HG03045 (cell line): ENCODE measurements at regions not wholly inside any gene's neighbourhood (a gene's known extent, or its start where the extent isn't known, plus 50 kb on each side); places are given as distances from the start of the nearest gene placed in this dataset.
"Not testable (repeated sequence)": the region's sequence is repeated elsewhere in the genome, so short reads cannot be mapped to it uniquely, and the experiment has no call there.

Experiments used
- ATAC-seq: cut with Tn5 transposase; IDR thresholded peaks from one replicate; pipeline ENCODE4 v1.9.1; 2021; ENCODE audit warnings: mild to moderate bottlenecking, moderate library complexity; ENCODE audit not compliant: unreplicated experiment

DNA sequence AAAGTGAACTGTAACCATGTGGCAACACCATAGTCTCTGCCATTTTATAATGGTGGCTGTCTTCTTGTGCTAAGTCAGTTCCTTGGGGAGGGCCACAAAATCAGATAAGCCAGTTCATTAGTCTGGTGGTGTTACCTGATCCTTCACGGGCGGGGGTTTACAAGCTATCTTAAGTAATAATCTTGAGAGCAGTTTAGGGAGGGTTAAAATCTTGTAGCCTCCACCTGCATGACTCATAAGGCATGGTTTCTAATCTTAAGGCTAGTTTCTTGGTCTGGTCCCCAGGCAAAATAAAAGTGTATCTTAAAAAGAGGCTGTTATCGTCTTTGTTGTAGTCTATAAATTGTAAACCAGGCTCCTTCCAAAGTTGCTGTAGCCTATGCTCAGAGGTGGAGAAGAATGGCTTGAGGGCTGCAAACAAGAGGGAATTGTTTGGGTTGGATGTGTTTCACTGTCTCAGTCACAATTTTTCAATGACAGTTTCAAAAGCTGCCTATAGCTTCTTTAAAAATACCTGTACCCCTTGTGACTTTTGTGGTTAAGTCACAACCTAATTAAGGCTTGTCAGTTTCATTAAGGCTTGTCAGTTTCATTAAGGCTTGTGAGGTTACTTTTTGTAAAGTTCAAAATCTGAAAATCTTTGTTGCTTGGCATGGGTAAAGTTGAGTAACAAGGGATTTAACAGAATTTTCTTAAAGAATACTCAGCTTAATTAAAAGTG is 135.7 kb downstream of the RPS4Y2 start:
- ATAC-seq: peak; percentile 71

DNA sequence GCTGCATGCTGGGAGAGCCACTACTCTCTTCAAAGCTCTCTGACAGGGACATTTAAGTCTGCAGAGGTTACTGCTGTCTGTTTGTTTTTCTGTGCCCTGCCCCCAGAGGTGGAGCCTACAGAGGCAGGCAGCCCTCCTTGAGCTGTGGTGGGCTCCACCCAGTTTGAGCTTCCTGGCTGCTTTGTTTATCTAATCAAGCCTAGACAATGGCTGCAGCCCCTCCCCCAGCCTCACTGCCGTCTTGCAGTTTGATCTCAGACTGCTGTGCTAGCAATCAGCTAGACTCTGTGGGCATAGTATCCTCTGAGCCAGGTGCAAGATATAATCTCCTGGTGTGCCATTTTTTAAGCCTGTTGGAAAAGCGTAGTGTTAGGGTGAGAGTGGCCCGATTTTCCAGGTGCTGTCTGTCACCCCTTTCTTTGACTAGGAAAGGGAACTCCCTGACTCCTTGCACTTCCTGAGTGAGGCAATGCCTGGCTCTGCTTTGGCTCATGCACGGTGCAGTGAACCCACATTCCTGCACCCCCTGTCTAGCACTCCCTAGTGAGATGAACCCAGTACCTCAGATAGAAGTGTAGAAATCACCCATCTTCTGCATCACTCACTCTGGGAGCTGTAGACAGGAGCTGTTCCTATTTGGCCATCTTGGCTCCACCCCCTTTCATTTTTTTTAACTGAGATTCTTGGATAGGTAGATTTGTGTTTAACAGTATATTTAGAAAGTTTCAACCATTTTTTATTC is 169.6 kb downstream of the RPS4Y2 start:
- not testable (repeated sequence) for ATAC-seq

DNA sequence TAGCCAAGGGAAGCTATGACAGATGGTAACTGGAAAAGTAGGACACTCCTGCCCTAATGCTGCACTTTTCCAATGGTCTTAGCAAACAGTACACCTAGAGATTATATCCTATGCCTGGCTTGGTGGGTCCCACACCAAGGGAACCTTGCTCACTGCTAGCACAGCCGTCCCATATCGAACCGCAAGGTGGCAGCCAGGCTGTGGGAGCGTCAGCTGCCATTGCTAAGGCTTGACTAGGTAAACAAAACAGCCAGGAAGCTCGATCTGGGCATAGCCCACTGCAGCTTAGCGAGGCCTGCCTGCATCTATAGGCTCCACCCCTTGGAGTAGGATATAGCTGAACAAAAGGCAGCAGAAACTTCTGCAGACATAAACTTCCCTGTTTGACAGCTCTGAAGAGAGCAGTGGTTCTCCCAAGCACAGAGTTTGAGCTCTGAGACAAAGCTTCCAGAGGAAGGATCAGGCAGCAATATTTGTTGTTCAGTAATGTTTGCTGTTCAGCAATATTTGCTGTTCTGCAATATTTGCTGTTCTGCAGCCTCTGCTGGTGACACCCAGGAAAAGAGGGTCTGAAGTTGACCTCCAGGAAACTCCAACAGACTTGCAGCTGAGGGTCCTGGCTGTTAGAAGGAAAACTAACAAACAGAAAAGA is 173.9 kb downstream of the RPS4Y2 start:
- ATAC-seq: no peak

DNA sequence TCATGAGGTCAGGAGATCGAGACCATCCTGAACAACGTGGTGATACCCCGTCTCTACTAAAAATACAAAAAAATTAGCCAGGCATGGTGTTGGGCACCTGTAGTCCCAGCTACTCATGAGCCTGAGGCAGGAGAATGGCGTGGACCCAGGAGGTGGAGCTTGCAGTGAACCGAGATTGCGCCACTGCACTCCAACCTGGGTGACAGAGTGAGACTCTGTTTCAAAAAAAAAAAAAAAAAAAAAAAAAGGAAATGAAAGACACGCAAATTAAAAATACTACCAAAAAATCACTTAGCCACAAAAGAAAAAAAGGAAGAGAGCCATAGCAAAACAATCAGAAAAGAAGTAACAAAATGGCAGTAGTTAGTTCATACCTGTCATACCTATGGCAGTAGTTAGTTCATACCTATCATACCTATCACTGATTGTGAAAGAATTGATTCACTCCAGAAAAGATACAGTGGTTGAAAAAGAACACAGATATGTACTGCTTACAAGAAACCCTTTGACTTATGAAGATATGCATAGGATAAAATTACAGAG is 180.9 kb downstream of the RPS4Y2 start:
- not testable (repeated sequence) for ATAC-seq

DNA sequence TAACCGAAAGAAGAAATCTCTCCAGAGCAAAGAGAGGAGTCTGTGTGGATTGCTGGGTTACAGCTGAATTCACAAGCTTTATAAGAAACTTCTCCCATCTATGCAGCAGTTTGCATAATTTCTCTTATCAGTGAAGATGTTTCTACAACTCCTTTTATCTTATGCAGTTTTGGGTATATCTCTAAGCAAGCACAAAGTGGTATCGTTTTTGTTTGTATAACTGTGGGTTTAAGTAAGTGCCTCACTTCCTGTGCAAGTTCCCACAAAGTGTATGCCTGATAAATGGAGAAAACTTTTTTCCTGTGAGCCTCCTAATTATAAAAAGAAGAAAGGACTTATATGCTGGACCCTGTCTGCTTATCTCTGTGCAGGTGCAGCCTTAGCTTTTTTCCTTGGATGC is 205.6 kb downstream of the RPS4Y2 start:
- no peak for ATAC-seq

DNA sequence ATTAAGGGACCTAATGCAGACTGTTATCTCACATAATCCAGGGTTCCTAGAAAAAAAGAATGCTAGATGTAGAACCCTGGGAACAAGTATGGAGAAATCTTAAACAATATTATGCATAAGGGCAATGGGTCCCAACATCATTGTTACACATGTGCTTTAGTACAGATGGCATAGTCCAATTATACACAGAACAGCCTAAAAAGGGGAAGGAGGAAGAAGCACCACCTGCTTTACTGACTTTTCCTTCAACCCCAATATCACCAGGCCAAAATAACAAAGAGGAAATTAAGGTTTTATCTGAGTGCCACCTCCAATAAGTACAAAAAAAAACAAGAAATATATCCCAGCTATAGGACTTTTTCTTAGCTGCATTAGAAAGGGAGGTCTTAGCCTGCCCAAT is 211.9 kb downstream of the RPS4Y2 start:
- no peak for ATAC-seq

DNA sequence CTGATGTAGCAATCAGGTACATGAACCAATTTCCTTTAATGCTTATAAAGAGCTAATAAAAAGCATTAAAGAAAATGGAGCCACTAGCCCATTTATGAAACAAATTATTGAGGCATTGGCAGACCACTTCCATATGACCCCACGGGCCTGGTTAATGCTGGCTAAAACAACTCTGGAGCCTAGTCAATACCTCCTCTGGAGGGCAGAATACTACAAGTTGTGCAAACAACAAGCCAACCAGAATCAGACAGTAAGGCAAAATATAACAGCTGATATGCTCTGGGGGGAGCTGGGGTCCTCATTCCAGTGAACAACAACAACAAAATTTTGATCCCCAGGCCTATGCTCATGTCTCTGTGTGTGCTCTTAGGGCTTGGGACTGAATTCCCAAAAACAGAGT is 212.3 kb downstream of the RPS4Y2 start:
- no peak for ATAC-seq

DNA sequence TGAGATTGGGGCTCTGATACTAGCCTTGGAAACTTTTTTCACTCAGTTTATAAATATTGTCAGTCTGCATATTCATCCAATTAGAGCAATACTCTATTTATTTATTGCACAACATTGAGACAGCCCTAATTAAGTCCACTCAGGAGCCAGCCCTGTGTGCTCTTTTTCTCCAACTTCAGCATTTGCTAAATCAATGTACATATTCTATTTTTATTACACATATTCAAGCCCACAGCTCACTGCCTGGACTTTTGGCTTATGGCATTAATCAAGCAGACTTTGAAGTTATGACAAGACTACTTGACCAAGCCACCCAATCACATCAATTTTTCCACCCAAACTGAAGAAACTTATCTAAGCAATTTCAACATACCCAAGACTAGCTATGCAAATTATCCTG is 215.5 kb downstream of the RPS4Y2 start:
- no peak for ATAC-seq

DNA sequence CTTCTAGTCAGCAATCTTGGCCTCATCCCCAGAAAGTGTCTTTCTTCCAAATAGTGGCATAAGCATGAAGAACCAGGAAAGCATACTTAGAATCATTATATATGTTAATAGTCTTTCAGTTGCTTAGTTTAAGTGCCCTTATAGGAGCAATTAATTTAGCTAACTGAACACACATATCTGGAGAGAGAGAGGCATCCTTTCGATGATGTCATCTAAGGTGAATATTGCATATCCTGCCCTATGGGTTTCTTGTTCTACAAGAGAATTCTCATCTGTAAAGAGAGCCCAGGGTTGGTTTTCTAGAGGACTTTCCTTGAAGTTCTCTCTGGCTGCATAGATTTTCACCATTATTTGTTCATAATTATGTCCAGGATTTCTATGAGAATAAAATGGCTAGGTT is 230.1 kb downstream of the RPS4Y2 start:
- no peak for ATAC-seq

DNA sequence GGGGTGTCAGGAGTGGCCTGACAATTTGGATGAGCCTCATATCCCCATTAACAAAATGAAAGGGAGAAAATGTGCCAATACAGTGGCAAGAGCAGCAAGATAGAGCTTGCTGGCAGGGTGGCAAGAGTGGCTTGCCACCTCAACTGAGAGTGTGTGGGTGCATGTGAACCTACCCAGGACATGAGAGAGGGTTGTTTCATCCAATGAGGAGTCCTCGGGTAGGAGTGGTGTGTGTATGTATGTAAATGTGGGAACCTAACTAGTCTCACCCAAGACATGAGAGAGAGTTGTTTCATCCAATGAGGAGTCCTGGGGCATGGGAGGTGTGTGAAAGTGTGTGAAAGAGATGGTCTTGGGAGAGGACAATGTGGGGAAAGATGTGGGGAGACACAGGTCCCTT is 234.2 kb downstream of the RPS4Y2 start:
- no peak for ATAC-seq

DNA sequence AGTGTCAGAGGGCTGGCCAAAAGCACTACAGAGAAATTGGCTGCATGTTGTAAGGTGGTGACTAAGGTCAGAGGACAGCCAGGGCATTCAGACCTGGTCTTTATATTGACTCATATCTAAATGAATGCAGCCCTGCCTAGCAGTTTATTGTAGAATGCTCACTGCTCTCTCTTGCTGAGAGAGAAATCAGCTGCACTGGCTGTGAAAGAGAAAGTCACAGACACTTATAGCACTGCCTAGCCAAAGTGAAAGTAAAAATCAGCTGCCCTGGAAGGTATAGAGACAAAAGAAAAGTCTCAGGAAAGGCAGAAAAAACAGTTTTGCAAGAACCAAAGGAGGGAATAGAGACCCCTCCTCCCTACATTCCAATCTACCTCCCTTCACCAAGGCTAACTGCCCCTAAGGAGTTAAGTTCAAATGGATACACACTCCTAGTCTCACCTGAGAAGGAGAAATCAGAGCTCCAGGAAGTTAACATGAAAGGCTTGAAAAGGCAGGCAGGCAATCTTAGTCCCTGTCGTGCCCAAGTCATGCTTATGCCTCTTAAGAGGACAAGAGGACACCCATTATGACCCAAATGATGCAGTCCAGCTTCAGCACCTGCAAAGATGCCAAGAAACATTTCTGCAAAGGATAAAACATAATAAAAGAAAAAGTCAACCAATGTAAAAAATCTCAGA is 235.1 kb downstream of the RPS4Y2 start:
- peak; percentile 89 for ATAC-seq

DNA sequence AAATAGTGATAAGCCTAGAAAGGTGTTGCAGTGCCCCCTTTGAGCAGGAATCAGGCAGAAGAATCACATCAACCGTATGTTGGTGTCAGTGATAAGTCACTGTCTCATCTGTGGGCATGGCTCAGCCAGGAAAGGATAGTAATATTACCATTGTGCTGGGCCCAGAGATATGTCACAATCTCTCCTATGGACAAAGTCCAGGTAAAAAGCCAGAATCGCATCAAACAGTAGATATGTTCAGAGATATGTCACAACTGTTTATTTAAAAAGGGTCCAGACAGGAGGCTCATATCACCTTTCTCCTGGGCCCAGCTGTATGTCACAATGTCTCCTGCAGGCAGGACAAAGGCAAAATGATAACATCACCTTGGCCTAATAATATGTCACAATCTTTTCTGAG is 241.4 kb downstream of the RPS4Y2 start:
- no peak for ATAC-seq

DNA sequence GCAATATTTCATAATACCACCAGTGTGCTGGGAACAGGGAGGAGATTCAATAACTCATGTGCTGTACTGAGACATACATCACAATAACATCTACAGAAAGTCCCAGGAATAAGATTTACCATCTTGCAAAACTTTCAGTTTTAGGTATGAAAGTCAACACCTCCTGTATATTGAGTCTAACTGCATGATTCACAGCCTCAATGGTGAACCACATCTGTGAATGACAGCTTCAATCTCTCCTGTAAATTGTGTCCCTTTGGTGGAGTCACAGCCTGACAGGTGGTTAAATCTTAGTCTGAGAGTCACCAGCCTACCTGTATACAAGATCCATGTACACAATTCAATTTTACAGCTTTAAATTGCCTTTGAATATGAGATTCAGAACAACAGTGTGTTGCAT is 242.1 kb downstream of the RPS4Y2 start:
- no peak for ATAC-seq

DNA sequence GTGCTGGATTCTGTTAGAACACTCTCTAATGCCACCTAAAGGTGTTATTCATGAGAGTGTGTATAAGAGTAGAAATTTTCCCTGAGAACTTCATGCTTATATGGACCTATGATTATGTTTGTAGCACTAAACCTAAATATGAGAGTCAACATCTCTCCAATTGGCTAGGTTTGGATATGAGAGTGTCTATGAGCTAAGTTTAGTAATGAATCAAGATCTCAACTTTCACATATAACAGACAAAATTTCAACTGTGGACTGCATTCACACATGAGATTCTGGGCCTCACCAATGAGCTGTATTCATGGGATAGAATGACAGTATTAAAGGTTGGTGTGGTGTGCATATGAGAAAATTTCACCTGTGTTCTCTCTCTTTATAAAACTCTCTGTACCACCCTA is 242.6 kb downstream of the RPS4Y2 start:
- no peak for ATAC-seq

DNA sequence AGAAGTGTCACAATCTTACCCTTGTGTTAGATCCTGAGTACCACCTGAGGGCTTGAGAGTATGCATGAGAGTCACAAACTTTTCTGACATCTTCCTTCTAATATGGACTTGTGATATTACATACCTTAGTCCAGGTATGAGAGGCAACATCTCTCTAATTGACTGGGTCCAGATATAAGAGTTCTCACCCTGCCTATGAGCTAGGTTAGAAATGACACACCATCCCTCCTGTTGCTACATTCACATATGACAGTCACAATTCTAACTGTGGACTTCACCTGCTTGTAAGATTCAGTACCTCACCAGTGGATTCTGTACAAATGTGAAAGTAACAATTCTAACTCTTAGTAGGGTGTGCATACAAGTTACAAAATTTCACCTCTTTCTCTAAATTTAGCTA is 245.2 kb downstream of the RPS4Y2 start:
- no peak for ATAC-seq

DNA sequence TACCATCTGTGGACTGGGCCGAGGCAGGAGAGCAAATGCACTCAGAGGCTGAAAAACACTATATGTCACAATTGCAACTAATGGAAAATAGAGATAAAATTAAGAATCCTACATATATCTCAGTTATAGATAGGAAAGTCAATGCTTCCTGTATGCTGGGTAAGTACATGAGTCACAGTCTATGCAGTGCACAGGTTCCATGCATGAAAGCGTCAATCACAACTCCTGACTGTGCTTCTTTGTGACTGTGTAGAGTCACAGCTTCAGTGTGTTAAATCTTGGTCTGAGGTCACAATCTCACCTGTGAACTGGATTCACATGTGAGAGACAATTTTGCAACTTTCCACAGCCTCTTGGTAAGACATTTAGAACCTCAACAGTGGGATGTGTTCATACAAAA is 247.2 kb downstream of the RPS4Y2 start:
- ATAC-seq: no peak

DNA sequence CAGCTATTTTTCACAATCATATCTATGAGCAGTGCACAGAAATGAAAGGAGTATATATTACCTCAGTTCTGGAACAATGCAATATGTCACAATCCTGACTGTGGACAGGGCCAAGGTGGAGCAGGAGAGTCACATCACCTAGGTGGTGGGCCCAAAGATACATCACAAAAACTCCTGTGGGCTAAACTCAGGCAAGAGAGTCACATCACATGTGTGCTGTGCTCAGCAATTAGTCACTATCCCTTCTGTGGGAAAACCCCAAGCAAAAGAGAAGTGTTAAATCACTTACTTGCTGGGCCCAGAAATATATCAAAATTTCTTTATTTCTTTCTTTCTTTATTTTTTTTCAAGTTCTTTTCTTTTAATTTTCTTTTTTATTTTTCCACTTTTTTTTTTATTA is 249.6 kb downstream of the RPS4Y2 start:
- ATAC-seq: no peak

DNA sequence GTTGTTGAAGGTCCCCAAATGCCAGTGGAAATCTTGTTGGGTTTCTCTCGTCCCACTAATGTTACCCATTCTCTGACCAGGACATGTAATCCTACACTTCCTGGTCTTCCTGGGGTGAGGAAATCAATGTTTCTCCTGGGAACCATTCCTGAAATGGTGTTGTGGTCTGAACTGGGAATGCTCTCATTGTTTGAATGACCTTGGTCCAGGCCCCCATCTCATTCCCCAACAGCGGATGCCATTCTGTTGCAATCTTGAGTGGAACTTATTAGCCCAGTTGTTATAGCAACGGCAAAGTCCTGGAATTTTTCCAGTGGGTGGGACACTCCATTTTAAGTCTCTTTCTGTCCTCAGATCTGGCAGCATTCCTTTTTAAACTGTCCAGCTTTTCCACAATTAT is 265.9 kb downstream of the RPS4Y2 start:
- ATAC-seq: no peak

DNA sequence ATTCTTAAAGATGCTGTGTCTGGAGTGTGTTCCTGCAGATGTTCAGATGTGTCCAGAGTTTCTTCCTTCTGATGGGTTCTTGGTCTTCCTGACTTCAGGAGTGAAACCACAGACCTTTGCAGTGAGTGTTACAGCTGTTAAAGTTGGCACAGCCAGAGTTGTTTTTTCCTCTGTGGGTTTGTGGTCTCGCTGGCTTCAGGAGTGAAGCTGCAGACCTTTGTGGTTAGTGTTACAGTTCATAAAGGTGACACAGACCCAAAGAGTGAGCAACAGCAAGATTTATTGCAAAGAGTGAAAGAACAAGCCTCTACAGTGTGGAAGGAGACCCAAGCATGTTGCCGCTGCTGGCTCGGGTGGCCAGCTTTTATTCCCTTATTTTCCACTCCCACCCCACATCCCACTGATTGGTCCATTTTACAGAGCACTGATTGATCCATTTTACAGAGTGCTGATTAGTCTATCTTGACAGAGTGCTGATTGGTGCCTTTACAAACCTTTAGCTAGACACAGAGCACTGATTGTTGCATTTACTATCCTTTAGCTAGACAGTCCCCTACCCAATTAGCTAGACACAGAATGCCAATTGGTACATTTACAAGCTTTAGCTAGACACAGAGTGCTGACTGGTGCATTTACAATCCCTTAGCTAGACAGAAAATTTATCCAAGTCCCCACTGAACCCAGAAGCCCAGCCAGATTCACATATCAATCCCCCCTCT is 266.6 kb downstream of the RPS4Y2 start:
- no peak for ATAC-seq

DNA sequence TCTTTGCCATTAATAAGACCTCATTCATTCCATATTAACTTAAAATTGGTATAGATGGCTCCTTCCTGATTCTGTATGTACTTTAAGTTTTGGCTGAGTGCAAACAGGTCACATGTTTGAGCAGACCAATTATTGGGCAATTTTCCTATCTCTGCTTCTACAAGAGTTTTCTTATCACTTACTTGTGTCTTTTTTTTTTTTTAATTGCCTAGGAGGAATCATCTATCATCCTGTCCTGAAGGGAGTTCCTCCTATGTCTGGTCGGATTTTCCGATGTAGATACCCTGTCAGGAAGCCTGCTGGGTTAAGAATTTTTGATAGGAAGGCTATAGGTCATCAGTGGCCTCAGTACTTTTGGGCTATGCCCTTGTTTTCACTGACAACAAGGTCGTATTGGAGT is 268.0 kb downstream of the RPS4Y2 start:
- ATAC-seq: no peak

DNA sequence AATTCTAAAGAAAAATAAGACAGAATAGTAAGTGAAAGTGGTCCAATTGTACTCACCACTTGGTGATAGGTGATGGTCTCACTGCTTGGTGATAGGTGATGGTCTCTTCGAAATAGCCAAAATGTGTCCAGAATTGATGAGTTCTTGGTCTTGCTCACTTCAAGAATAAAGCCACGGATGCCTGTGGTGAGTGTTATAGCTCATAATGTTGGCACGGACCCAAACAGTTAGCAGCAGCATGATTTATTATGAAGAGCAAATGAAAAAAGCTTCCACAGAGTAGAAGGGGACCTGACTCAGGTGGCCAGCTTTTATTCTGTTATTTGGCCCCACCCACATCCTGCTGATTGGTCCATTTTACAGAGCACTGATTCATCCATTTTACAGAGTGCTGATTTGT is 272.6 kb downstream of the RPS4Y2 start:
- ATAC-seq: no peak
